MCF 10A (cell line): ENCODE measurements at regions not wholly inside any gene's neighbourhood (a gene's known extent, or its start where the extent isn't known, plus 50 kb on each side); places are given as distances from the start of the nearest gene placed in this dataset.

Source experiments
- BruUV-seq: library from RNA; stranded (reverse); fragments of 400-500 nt; replicated peaks from 2 replicates; lab custom pipeline; 2021; lab: Mats Ljungman, UMichigan
- CTCF ChIA-PET: fragments of 300-600 bp; sonication (Branson Sonifier 250); formaldehyde crosslinking; extraction: SDS; loops from one replicate; lab custom pipeline; 2021; ENCODE audit warnings: antibody characterized with exemption, inconsistent platforms; lab: Yijun Ruan, JAX
- POLR2A ChIA-PET: fragments of 300-600, 350-650 bp; sonication (Branson Sonifier 250); formaldehyde crosslinking; extraction: SDS; loops from one replicate; lab custom pipeline; 2020; ENCODE audit warnings: antibody characterized with exemption, inconsistent platforms; lab: Yijun Ruan, JAX
- DNase-seq: peaks from one replicate; pipeline ENCODE4 v3.0.0-alpha.2; 2018; ENCODE audit not compliant: unreplicated experiment
- H3K27ac Mint-ChIP-seq: one replicate; pipeline ENCODE4 v1.8.0; 2022; ENCODE audit warnings: mild to moderate bottlenecking, low read depth, mixed read lengths; ENCODE audit not compliant: unreplicated experiment
- H3K27me3 Mint-ChIP-seq: one replicate; pipeline ENCODE4 v1.8.0; 2022; ENCODE audit warnings: mixed read lengths; ENCODE audit not compliant: insufficient read depth, unreplicated experiment
- H3K36me3 Mint-ChIP-seq: one replicate; pipeline ENCODE4 v1.8.0; 2022; ENCODE audit warnings: mild to moderate bottlenecking, moderate library complexity, mixed read lengths; ENCODE audit not compliant: insufficient read depth, unreplicated experiment
- H3K4me1 Mint-ChIP-seq: one replicate; pipeline ENCODE4 v1.8.0; 2022; ENCODE audit warnings: mixed read lengths; ENCODE audit not compliant: insufficient read depth, unreplicated experiment
- H3K4me3 Mint-ChIP-seq: one replicate; pipeline ENCODE4 v1.8.0; 2022; ENCODE audit warnings: mild to moderate bottlenecking, moderate library complexity, mixed read lengths; ENCODE audit not compliant: unreplicated experiment
- H3K9me3 Mint-ChIP-seq: one replicate; pipeline ENCODE4 v1.8.0; 2022; ENCODE audit warnings: mixed read lengths; ENCODE audit not compliant: unreplicated experiment
- intact Hi-C: fragments of 100-400 bp; cut with micrococcal nuclease; formaldehyde crosslinking; loops from 2 replicates; pipeline ENCODE4 v1.14.1; 2022
- TF ChIP-seq, protein P1 (sequence below): fragments of 200-600 bp; IDR thresholded peaks from one replicate; pipeline ENCODE4 v1.8.0; 2022; ENCODE audit warnings: antibody characterized with exemption, mild to moderate bottlenecking; ENCODE audit not compliant: unreplicated experiment

DNA sequence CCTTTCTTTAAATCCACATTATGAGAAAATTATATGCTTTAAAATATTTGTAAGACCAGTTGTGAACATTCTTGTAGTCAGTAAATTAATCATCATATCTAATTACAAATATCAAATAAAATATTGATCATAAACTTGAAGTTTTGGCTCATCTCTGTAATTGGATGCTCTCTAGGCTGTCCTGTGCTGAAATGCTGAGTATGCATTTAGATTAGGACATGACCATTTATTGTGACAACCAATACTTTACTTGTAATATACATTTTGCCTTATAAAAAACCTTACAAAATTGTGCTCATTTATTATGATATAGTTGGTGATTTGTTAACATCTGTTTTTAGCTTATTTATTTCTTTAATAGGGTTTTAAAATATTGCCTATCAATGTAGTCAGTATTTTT lies 116.1 kb upstream of the DOCK10 start:
- ChIA-PET CTCF (no interaction called here), POLR2A (no interaction called here)
- Mint-ChIP-seq H3K36me3 (no peaks in the 10 kb centered on the region), H3K27me3 (peaks cover 10% of the 10 kb centered on the region), H3K9me3 (no peaks in the 10 kb centered on the region), H3K4me3 (no peak overlapping the region), H3K4me1 (no peaks in the 10 kb centered on the region), H3K27ac (no peak overlapping the region)
- TF ChIP-seq, protein P1, sequence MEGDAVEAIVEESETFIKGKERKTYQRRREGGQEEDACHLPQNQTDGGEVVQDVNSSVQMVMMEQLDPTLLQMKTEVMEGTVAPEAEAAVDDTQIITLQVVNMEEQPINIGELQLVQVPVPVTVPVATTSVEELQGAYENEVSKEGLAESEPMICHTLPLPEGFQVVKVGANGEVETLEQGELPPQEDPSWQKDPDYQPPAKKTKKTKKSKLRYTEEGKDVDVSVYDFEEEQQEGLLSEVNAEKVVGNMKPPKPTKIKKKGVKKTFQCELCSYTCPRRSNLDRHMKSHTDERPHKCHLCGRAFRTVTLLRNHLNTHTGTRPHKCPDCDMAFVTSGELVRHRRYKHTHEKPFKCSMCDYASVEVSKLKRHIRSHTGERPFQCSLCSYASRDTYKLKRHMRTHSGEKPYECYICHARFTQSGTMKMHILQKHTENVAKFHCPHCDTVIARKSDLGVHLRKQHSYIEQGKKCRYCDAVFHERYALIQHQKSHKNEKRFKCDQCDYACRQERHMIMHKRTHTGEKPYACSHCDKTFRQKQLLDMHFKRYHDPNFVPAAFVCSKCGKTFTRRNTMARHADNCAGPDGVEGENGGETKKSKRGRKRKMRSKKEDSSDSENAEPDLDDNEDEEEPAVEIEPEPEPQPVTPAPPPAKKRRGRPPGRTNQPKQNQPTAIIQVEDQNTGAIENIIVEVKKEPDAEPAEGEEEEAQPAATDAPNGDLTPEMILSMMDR: no peak
- DNase-seq: no peak
- BruUV-seq: no TSS peak
- intact Hi-C loops: no loop called here

DNA sequence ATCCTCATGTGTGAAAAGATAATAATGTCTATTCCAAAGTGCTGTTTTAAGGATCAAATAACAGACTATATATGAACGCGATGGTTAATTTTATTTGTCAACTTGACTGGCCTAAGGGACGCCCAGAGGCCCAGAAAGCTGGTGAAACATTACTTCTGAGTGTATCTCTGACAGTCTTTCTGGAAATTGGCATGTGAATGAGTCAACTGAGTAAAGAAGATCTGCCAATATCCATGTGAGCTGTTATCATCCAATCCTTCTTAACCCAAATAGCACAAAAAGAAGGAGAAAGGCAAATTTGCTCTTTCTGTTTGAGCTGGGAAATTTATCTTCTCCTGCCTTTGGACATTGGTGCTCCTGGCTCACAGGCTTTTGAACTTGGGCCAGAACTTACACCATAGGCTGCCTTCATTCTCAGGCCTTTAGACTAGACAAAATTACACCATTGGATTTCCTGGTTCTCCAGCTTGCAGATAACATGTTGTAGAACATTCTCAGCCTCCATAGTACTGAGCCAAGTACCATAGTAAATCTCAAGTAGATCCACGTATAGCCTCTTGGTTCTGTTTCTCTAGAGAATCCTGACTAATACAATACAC lies 114.7 kb upstream of the DOCK10 start:
- CTCF ChIA-PET: interaction anchor here (1.0 kb wide), 1 partner anchor 29 kb away, joined by 3 read pairs; no protein-coding TSS in a partner anchor
- peaks cover 10% of the 10 kb centered on the region for H3K27me3 Mint-ChIP-seq

DNA sequence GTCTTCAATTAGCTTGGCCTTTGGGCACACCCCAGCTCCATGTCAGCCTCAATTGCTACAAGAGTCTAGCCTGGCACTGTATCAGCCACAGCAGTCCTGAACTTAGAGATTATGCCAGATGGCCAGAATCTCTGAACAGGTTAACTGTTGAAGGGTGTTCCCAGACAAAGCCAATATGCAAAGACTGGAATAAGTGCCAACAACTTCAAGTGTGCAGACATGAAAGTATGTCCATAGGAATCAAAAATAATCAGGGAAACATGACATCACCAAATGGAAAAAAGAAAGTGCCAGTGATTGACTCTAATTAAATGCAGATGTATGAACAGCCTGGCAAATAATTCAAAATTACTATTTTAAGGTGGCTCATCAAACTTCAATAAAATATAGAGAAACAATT lies 98.5 kb upstream of the DOCK10 start:
- no peak overlapping the region for H3K27ac Mint-ChIP-seq
- no peak for DNase-seq
- H3K4me1 Mint-ChIP-seq: no peaks in the 10 kb centered on the region
- no peaks in the 10 kb centered on the region for H3K9me3 Mint-ChIP-seq
- H3K27me3 Mint-ChIP-seq: no peaks in the 10 kb centered on the region
- BruUV-seq: no TSS peak
- no peak overlapping the region for H3K4me3 Mint-ChIP-seq
- intact Hi-C loops: no loop called here
- TF ChIP-seq, protein P1: no peak
- POLR2A ChIA-PET: no interaction called here
- CTCF ChIA-PET: no interaction called here
- H3K36me3 Mint-ChIP-seq: no peaks in the 10 kb centered on the region

More for the DNA sequence above, 114.7 kb upstream of the DOCK10 start:
- no TSS peak for BruUV-seq
- Mint-ChIP-seq H3K27ac (no peak overlapping the region), H3K36me3 (no peaks in the 10 kb centered on the region), H3K4me1 (no peaks in the 10 kb centered on the region), H3K4me3 (no peak overlapping the region), H3K9me3 (no peaks in the 10 kb centered on the region)
- POLR2A ChIA-PET: no interaction called here
- intact Hi-C loops: no loop called here
- DNase-seq: no peak
- TF ChIP-seq, protein P1: no peak

DNA sequence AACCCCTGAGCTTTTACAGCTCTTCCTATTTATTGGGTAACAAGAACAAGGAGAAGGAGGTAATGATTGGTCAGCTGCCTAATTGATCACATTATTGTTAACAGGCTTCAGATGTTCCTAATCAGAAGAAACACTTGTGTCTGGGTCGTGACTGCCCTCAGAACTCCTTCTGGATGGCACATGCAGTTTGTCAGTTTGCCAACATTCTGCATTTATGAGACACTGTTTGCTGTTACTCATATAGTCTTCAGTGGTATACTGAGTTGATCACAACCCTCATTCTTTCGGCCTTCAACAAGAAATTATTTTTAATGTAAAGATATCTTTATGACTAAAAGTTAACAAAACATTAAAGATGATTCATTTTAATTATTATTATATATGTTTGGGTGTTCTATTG lies 95.7 kb upstream of the DOCK10 start:
- Mint-ChIP-seq H3K27ac (no peak overlapping the region), H3K36me3 (no peaks in the 10 kb centered on the region), H3K4me1 (no peaks in the 10 kb centered on the region), H3K27me3 (no peaks in the 10 kb centered on the region), H3K9me3 (no peaks in the 10 kb centered on the region), H3K4me3 (no peak overlapping the region)
- DNase-seq: peak; percentile 31
- no TSS peak for BruUV-seq
- ChIA-PET POLR2A (no interaction called here), CTCF (interaction anchor here (0.7 to 1.0 kb wide), 2 partner anchors 19 to 527 kb away, joined by 3 to 4 read pairs; no protein-coding TSS in a partner anchor)
- intact Hi-C loops: no loop called here
- TF ChIP-seq, protein P1: no peak
